ENCODE measurements at regions not wholly inside any gene's neighbourhood (a gene's known extent, or its start where the extent isn't known, plus 50 kb on each side); places are given as distances from the start of the nearest gene placed in this dataset.

GRCh38 chr7:156240532-156240931 lies 400.0 kb upstream of the RNF32 start:
- FAIRE-seq, result no peak
- no peak for TF ChIP-seq CTCF (IDR thresholded peaks at IDR 0.05; ENCODE audit: insufficient read depth, missing control alignments)
- no peak for DNase-seq (ENCODE audit: insufficient read length, low spot score)

- no peak for TF ChIP-seq CTCF (IDR thresholded peaks at IDR 0.05; ENCODE audit: insufficient read depth, missing control alignments)
- FAIRE-seq, result no peak
- no peak for DNase-seq (ENCODE audit: insufficient read length, low spot score)
Observed at GRCh38 chr7:156238366-156239133, 402.0 kb upstream of the RNF32 start.

- FAIRE-seq (no peak), DNase-seq (ENCODE audit: insufficient read length, low spot score) (no peak)
- TF ChIP-seq CTCF (IDR thresholded peaks at IDR 0.05; ENCODE audit: insufficient read depth, missing control alignments), result no peak
Observed at GRCh38 chr7:156237614-156238013, 403.0 kb upstream of the RNF32 start.

- TF ChIP-seq CTCF (IDR thresholded peaks at IDR 0.05; ENCODE audit: insufficient read depth, missing control alignments), result no peak
- FAIRE-seq (no peak), DNase-seq (ENCODE audit: insufficient read length, low spot score) (no peak)
Observed at GRCh38 chr7:156236936-156237599, 403.5 kb upstream of the RNF32 start.

- no peak for TF ChIP-seq CTCF (IDR thresholded peaks at IDR 0.05; ENCODE audit: insufficient read depth, missing control alignments)
- FAIRE-seq (no peak), DNase-seq (ENCODE audit: insufficient read length, low spot score) (no peak)
Observed at GRCh38 chr7:156236181-156236889, 404.2 kb upstream of the RNF32 start.

GRCh38 chr7:156234666-156235494 lies 405.7 kb upstream of the RNF32 start:
- no peak for TF ChIP-seq CTCF (IDR thresholded peaks at IDR 0.05; ENCODE audit: insufficient read depth, missing control alignments)
- FAIRE-seq, result no peak
- DNase-seq (ENCODE audit: insufficient read length, low spot score), result no peak

Data from D721Med (cell line).